ENCODE measurements at regions not wholly inside any gene's neighbourhood (a gene's known extent, or its start where the extent isn't known, plus 50 kb on each side); places are given as distances from the start of the nearest gene placed in this dataset.
"Not testable (repeated sequence)": the region's sequence is repeated elsewhere in the genome, so short reads cannot be mapped to it uniquely, and the experiment has no call there.

GRCh38 chr2:76252704-76253103, 542.0 kb upstream of the GCFC2 start:
- FAIRE-seq: no peak

GRCh38 chr2:76251342-76251741, 540.6 kb upstream of the GCFC2 start:
- no peak for FAIRE-seq

GRCh38 chr2:76247006-76247405, 536.3 kb upstream of the GCFC2 start:
- FAIRE-seq: no peak

- FAIRE-seq: no peak
These were observed 501.6 kb upstream of the GCFC2 start for GRCh38 chr2:76211991-76212985.

GRCh38 chr2:76210551-76210950, 499.8 kb upstream of the GCFC2 start:
- FAIRE-seq: no peak

GRCh38 chr2:76204048-76204447, 493.3 kb upstream of the GCFC2 start:
- FAIRE-seq: no peak

- FAIRE-seq: no peak
These were observed 492.2 kb upstream of the GCFC2 start for GRCh38 chr2:76202866-76203265.

GRCh38 chr2:76197842-76198448, 487.2 kb upstream of the GCFC2 start:
- FAIRE-seq: peak; percentile 90

GRCh38 chr2:76197428-76197827, 486.7 kb upstream of the GCFC2 start:
- FAIRE-seq: no peak

GRCh38 chr2:76194031-76194775, 483.5 kb upstream of the GCFC2 start:
- no peak for FAIRE-seq

- FAIRE-seq: no peak
These were observed 482.4 kb upstream of the GCFC2 start for GRCh38 chr2:76193089-76193488.

- no peak for FAIRE-seq
These were observed 477.8 kb upstream of the GCFC2 start for GRCh38 chr2:76188334-76189008.

GRCh38 chr2:76187415-76187814, 476.7 kb upstream of the GCFC2 start:
- no peak for FAIRE-seq

- no peak for FAIRE-seq
These were observed 470.0 kb upstream of the GCFC2 start for GRCh38 chr2:76180676-76181075.

GRCh38 chr2:76178610-76179009, 467.9 kb upstream of the GCFC2 start:
- FAIRE-seq: no peak

GRCh38 chr2:76175295-76175694, 464.6 kb upstream of the GCFC2 start:
- FAIRE-seq: no peak

GRCh38 chr2:76174505-76174904, 463.8 kb upstream of the GCFC2 start:
- FAIRE-seq: no peak

- not testable (repeated sequence) for FAIRE-seq
These were observed 462.5 kb upstream of the GCFC2 start for GRCh38 chr2:76173206-76173605.

- FAIRE-seq: not testable (repeated sequence)
These were observed 461.5 kb upstream of the GCFC2 start for GRCh38 chr2:76172154-76172595.

- FAIRE-seq: no peak
These were observed 460.1 kb upstream of the GCFC2 start for GRCh38 chr2:76170856-76171255.

GRCh38 chr2:76170009-76170384, 459.3 kb upstream of the GCFC2 start:
- FAIRE-seq: no peak

GRCh38 chr2:76169276-76170008, 458.7 kb upstream of the GCFC2 start:
- no peak for FAIRE-seq

Measured in G401.6 (cell line).